GM21423 (cell line): ENCODE measurements at regions not wholly inside any gene's neighbourhood (a gene's known extent, or its start where the extent isn't known, plus 50 kb on each side); places are given as distances from the start of the nearest gene placed in this dataset.
A peak's percentile ranks its signal among the peaks of the same experiment; 100 is the strongest.

ENCODE experiments used
- ATAC-seq: cut with Tn5 transposase; IDR thresholded peaks from one replicate; pipeline ENCODE4 v1.9.1; 2021; ENCODE audit warnings: mild to moderate bottlenecking, moderate library complexity; ENCODE audit not compliant: unreplicated experiment

DNA sequence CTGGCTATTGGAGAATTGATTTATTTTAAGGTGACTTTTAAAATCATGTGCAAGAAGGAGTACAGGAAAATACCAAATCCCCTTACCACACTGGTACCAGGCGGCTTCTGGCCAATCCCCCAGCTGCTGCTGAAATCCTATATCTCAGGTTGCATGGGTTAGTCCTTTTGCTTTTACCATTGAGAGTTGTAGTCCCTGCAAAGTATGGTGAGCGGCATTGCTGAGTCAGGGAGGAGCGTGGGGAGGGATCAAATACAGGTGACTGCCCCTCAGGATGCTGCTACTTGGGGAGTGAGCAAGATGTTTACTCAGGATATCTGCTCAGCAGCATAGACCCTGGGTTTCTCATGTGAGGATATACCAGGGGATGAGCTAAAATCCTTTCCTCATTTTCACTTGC is 131.9 kb upstream of the STAC start:
- ATAC-seq = no peak

DNA sequence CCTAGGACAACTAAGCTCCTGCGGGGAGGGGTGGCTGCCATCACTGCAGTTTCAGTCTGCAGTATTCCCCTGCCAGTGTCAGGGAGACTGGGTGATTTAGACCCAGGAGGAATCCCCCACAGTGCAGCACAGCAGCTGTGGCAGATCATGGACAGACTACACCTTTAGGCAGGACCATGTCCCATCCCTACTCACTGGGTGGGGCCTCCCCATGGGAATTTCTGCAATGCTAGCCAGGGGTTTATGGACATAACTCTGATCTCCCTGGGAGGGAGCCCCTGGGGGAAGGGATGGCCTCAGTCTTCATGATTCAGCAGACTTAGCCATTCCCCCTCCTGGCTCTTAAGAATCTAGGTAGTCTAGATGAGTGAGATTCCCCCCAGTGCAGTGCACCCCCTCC is 130.1 kb upstream of the STAC start:
- ATAC-seq = no peak

DNA sequence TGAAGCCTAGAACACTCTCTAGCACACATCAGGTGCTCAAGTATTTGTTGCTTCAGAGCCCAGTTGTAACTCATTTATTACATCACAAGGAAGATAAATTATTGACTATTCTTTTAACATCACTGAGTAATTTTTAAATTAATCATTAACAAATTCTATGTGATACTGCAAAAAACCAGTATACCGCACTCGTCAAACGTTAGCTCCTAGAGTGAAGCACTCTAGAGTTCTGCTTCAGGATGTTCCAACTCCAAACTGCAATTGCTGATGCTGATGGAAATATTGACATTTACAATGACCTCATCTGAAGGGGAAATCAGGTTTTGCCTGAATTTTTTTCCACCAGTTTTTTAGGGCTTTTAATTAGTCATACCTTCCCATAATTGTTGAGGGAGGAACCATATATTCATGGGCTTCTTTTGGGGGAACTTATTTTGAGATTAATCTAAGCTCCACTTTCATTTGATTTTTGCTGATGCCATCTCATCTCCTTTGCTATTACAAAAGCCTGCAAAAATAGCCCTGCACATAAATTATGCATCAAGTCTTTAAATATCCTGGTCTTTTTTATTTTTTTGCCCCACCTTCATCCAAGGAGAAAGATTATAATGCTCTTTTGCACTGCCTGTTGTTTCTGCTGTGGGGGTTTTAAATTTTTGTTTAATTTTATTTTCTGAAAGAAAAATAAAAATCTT is 123.0 kb upstream of the STAC start:
- no peak for ATAC-seq

DNA sequence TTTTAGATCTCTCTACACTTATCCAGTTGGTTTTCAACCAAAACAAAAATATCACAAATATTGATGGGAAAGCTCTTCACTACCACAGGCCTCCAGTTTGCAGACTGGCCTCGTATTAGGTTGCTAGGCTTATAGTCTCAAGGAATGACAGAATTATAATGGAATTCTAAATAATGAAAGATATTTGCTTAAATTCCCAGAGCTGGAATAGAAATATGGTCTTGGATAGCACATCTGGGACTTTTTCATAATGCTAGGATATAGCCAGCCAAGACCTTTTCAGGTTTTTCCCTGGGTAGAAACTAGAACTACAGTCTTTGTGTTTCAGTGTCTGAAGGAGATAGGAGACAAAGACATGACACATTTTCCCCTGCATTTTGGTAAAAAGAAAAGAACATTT is 121.9 kb upstream of the STAC start:
- ATAC-seq = no peak

DNA sequence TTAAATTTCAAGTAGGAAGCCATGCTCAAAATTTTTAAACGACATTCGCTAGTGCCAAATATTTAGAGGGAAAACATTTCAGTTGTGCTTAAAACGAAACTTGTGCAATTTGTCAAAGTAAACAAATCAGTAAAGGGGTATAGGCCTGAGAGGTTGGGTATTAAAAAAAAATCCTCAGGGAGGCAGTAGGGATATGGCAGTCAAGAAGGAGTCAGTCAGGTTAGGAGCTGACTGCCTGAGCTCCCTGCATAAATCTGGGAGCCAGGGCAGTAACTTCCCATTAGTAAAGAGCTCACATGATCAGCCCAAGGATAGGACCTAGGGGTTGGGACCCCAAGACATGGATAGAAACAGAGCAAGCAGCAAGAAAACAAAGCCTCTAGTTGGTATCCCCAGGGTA is 120.7 kb upstream of the STAC start:
- ATAC-seq = no peak

DNA sequence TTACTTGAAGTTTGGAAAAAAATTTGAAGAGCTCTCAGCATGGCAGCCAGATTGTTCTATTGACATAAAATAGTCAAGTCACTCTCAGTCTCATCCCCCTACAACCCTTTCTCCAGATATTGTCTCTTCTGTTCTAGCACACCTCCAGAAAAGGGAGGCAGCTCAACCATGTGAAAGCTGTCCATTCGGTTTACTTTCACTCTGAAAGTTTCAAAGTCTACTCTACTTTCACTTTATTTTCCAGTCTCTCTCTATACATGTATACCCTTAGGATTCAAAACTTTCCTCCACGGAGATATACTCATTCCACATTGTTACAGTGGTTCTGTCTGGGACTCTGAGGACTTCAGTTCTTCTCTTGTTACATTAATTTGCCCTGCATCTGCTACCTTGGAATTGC is 111.0 kb upstream of the STAC start:
- no peak for ATAC-seq

DNA sequence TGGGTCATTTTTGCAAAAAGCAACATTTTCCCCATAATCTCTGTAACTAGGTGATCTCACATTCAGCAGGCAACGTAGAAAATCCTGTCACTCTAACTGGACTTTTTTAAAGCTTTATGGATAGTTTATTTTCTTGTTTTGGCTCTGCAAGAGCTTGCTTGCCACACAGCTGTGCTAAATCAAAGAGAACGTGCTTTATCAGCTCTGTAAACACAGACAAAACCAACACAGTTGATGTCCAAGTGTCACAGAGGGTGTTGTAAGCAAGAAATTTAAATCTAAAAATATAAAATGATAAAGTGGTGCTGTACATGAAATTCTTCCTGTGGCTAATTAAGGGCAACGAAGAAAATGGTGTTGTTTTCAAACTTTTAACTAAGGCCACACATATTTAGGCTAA is 97.5 kb upstream of the STAC start:
- no peak for ATAC-seq

DNA sequence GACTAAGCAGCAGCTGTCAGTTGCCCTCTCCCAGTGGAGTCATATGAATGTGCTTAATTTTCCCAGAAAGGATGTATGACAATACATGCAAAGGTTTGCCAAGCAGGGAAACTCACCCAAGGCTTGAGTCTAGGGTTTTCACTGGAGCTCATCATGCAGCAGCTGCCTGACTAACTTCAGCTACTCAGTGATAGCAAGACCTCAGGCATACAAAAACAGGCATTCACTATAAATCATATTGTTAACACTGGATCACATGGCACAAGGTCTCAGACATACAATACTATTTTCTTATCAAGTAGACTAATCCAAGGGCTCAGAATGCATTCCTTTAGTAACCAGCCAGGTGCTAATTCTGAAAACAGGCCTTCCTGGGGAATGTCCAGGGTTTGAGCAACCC is 85.0 kb upstream of the STAC start:
- ATAC-seq = no peak

DNA sequence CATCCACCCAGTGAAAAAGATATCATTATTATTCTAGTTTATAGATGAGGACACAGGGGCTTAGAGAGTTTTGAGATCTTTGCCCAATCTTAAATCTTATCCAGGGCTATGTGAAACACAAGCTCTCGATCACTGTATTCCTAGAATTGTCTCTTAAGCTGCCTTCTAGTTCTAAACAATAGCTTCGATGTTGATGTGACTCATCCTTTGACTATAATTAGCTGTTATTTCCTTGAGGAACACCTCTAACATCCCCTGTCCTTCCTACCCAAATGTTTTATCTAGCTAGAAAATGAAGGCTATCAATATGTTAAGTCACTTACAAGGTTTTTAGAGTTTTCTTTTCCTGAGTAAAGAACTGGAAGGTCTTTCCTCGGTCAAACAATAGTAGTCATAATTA is 83.1 kb upstream of the STAC start:
- no peak for ATAC-seq

DNA sequence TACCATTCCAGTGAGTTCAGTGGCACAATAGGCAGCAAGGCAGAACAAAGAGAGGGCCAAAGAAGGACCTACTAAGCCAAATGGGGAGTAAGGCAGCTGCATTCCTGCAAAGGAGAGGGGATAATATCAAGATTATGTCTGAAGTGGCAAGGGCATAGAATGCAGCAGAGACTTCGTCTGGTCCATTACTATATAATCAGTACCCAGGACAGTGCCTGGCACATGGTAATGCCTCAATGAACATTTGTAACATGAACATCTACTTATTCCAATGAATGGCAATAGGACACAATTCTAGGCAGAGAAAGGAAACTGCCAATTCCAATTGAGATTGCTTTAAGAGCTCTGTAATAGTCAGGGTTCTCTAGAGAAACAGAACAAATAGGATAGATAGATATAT is 82.1 kb upstream of the STAC start:
- no peak for ATAC-seq

DNA sequence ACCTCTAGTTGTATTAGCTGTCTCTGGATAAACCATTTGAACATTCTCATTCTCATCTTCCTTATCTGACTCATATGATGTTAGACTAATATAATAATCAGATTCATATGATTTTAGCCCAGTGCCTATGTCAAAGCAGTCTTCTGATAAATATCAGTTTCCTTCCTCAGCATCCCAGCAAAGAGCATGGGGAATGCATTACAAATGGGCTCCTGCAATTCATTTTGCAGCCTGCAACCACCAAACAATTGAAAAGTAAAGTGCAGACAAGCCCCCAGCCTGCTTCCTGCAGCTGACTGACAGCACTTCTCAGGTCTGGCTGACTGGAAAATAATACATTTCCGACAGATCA is 78.2 kb upstream of the STAC start:
- ATAC-seq = no peak

DNA sequence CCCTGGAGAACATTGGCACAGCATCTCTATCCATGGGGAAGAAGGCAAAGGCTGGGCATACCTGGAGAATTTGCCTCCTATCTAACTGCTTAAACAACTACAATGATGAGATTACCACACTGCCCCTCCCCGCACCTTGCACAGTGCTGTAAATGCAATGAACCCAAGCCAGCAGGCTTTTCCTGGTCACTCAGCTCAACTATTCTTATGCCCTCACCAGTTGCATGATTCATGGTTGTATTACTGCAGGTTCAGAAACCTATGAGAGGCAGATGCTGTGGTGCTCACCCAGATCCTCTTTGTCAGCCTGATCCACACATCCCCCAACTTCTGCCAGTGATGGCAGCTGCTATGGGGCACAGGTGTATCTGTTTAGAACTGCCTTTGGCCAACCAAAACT is 77.7 kb upstream of the STAC start:
- no peak for ATAC-seq

DNA sequence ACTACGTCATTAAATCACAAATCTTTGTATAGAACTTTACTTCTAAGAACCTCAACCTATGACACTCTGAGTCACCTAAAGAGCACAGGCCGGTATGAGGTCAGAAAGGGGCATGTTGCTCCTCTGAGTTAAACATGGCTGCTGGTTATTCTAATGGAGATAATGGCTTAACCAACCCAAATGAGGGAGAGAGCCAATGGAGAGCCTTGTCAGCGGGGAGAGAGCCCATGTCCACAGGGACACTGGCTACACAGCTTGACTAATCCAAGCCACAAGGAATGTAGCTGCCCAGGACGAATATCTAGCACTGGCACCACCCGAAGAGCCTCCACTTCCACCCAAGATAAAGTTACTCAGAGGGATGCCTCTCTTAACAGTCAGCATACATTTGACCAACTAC is 77.0 kb upstream of the STAC start:
- ATAC-seq = no peak

DNA sequence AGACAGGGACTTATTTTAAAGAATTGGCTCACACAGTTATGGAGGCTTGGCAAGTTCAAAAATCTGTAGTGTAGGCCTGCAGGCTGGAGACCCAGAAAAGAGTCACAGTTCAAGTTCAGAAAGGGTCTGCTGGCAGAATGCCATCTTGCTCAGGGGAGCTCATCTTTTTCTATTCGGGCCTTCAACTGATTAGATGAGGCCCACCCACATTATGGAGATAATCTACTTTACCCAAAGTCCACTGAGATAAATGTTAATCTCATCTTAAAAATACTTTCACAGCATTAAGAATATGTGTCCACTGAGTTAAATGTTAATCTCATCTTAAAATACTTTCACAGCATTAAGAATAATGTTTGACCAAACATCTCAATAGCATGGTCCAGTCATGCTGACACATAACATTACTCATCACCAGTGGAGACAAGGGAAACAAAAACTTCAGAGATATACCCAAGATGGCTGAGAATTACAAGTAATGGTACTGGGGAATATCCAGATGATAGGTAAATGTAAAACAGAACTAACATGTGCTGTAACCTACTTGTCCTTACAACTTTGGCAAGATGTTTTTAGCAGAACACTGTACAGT is 74.3 kb upstream of the STAC start:
- ATAC-seq = no peak

DNA sequence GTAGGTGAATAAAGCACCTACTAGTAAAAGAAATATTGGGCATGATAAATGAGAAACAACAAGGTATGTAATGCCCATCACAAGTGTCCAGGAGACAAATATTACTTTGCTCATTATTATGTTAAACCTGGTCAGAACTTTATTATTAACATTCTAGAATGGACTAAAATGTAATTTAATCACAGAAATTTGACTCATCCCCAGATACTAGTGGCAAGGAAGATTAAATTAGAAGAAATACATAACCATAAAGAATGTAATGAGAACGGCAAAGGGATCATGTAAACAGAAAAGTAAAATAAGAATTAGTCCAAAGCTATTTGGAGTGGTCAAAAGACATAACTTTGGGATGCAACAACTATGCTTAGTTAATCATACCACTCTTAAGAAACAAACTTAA is 71.2 kb upstream of the STAC start:
- no peak for ATAC-seq

DNA sequence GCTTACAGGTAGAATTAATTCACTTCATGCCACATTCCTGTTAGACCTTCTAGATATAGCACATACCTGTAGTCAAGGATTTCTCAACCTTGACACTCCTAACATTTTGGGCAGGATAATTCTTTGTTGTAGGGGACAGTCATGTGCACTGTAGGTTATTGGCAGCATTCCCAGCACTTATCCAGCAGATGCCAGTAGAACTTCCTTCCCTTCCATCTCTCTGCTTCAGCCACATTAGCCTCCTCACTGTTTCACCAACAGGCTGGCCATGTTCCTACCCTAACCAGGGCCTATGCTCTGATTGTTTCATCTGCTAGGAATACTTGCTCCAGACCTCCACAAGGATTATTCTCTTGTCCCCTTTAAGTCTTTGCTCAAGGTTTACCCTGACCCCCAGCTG is 68.0 kb upstream of the STAC start:
- ATAC-seq = no peak

DNA sequence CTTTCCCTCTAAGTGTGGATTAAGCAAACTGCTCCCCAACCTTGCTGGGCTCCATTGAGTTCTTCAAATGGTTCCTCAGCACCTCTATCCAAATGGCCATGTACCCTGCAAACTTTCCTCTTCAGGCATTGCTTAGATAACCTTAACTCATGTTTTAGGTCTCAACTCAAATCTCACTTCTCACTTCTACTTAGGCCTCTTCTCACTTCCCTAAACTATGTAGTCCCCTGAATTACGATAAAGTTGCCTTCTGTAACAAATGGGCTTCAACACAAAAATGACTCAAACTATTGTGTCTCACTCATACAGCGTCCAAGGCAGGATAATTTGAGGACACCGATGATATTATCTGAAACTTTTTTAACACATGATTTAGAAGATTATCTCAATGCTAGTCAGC is 62.4 kb upstream of the STAC start:
- ATAC-seq = peak; percentile 55

DNA sequence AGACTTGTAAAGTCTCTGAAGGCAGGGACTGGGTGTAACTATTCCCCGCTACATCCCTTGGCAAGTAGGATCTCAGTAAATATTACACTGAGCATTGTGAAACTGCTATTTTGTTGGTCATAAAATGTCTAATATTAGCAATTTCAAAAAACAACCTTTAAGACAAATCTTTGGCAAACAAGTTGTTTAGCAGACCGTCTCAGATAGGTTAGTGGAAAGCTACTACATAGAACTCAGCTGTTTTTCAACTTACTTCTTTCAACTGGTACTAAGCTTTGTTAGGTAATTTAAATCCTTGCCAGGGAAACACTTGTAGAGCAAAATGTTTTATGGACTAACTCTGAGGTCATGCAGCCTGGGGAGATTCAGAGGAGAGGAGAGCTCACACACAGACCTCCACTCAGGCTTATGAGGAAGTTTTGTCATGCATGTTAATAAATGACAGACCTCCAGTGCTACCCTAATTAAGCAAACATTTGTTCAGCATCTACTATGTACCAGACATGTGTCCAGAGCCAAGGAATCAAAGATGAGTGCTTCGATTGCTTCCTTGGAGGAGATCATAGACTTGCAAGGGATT is 61.6 kb upstream of the STAC start:
- no peak for ATAC-seq

DNA sequence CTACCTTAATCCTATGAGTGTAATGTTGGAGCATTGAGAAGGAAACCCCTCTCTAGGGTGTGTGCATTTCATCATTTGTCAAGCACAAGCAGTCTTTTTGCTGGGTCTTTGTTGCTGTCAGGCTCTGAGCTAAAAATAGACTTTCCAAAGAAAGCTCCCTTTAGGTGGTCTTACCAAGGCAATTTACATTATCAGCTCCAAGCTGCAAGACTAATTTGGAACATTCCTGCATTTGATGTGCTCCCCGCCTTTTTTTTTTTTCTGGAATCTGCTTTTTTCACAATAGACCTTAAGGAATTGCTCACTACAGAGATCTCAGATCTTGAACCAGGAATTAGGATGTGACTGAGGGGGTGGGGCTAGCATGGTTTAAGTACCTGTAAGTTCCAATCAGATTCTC is 60.6 kb upstream of the STAC start:
- no peak for ATAC-seq
